ENCODE measurements at regions not wholly inside any gene's neighbourhood (a gene's known extent, or its start where the extent isn't known, plus 50 kb on each side); places are given as distances from the start of the nearest gene placed in this dataset.

DNA sequence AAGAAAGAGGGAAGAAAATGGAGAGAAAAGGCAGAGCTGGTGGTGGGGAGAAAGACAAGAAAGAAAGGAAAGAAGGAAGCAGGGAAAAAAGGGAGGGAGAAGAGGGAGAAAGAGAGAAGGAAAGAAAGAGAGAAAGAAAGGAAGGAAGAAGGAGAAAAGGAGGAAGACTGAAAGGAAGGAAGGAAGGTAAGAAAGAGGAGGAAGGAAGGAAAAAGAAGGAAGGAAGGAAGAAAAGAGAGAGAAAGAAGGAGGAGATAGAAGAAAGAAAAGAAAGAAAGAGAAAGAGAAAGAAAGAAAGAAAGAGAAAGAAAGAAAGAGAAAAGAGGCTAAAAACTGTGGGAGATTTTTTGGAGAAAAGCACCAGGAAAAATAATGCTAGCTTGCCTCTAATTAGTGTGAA lies 561.4 kb upstream of the GOT2 start:
- Mint-ChIP-seq H3K27me3 (ENCODE audit: low read depth) (no peaks in the 10 kb centered on the region), H3K36me3 (ENCODE audit: insufficient read depth in 2 of 2) (no peaks in the 10 kb centered on the region), H3K4me3 (no peak overlapping the region), H3K27ac (no peak overlapping the region), H3K9me3 (peaks cover 0 to 4% of the 10 kb centered on the region in 2 donors), H3K4me1 (ENCODE audit: low read depth) (no peaks in the 10 kb centered on the region)
- DNase-seq (no peak), ATAC-seq (replicated peaks in 1 of 2) (no peak)

DNA sequence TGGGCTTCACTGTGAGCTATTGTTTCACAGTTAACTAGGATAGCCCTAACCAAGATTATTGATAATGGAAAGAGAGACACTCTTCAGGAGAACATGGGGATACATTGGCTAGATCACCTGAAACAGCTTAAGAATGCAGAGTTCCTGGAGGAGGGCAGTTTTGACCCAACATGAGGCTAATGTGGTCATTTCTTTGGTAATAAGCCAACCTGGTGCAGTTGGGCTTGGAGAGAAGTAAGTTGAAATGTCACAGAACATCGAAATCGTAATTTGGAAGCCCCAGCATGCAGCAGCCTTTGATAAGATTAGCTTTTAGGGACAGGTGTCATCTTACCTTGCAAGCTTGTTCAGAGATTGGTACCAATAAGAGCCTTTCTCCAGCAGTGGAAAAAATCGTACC lies 556.6 kb upstream of the GOT2 start:
- Mint-ChIP-seq H3K4me3 (no peak overlapping the region), H3K36me3 (ENCODE audit: insufficient read depth in 2 of 2) (no peaks in the 10 kb centered on the region), H3K27ac (no peak overlapping the region), H3K4me1 (ENCODE audit: low read depth) (no peaks in the 10 kb centered on the region), H3K27me3 (ENCODE audit: low read depth) (no peaks in the 10 kb centered on the region), H3K9me3 (peaks cover 0 to 12% of the 10 kb centered on the region in 2 donors)
- no peak for ATAC-seq (replicated peaks in 1 of 2)
- DNase-seq: no peak

DNA sequence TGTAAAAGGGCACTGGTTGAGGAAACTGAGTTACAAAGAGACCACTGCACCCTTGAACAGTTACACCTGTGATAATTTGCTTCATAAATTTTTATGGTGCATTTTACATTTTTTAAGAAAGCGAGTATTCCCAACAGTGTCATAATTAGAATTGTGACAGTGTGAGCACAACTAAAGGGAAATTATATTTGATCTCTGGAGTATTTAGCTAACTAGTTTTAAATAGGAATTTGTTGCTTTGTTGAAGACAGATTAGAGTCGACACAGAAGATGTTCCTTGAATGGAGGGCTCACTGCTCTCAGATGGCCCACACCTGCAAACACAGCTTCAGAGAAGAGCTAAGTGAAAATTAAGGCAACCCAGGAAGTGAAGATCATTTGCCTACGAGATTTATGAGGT lies 555.0 kb upstream of the GOT2 start:
- no peak overlapping the region for H3K4me3 Mint-ChIP-seq
- no peak for DNase-seq
- no peaks in the 10 kb centered on the region for H3K27me3 Mint-ChIP-seq (ENCODE audit: low read depth)
- H3K36me3 Mint-ChIP-seq (ENCODE audit: insufficient read depth in 2 of 2): no peaks in the 10 kb centered on the region
- H3K27ac Mint-ChIP-seq: no peak overlapping the region
- H3K9me3 Mint-ChIP-seq: peaks cover 3 to 10% of the 10 kb centered on the region in 2 donors
- no peaks in the 10 kb centered on the region for H3K4me1 Mint-ChIP-seq (ENCODE audit: low read depth)
- no peak for ATAC-seq (replicated peaks in 1 of 2)

DNA sequence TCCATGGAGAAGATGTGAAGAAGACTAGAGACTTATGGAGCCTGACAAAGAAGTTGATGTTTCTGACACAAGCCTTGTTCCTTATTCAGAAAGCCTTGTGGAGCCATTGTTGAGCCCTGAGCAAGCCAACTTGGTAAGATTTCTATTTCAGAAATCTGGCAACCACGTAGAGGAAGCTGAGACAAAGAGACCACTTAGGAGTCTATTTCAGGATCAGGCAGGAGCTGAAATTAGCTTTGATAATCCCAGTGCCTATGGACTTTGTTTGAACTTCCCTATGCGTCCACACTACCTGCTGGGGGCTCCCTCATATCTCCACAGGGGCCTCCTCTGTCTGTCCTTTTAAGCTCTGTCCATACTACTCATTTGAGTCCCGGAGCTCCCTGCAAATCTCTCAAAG lies 540.0 kb upstream of the GOT2 start:
- Mint-ChIP-seq H3K36me3 (ENCODE audit: insufficient read depth in 2 of 2) (no peaks in the 10 kb centered on the region), H3K4me1 (ENCODE audit: low read depth) (no peaks in the 10 kb centered on the region), H3K27ac (no peak overlapping the region), H3K9me3 (no peaks in the 10 kb centered on the region), H3K27me3 (ENCODE audit: low read depth) (no peaks in the 10 kb centered on the region), H3K4me3 (no peak overlapping the region)
- DNase-seq: no peak
- ATAC-seq (replicated peaks in 1 of 2): no peak

DNA sequence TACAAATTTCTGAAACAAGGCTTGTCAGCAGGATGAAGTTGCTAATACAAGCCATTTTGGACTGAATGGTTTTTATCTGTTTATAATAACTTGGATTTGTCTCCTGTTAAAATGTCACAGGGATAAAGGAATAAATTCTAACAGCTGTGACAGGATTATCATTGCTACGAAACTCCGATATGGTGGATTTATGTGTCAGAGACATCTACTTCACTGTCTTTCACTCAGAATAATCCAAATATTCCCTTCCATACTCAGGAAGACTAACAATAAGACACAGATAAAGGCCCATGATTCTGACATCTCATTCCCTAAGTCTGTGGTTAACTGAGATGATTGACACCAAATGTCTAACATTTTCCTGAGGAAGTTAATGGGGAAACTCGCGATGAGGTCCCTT lies 529.8 kb upstream of the GOT2 start:
- Mint-ChIP-seq H3K9me3 (peaks cover 0 to 1% of the 10 kb centered on the region in 2 donors), H3K27ac (no peak overlapping the region), H3K36me3 (ENCODE audit: insufficient read depth in 2 of 2) (no peaks in the 10 kb centered on the region), H3K27me3 (ENCODE audit: low read depth) (peaks cover 9% of the 10 kb centered on the region), H3K4me1 (ENCODE audit: low read depth) (peaks cover 28% of the 10 kb centered on the region), H3K4me3 (no peak overlapping the region)
- DNase-seq (no peak), ATAC-seq (replicated peaks in 1 of 2) (no peak)

DNA sequence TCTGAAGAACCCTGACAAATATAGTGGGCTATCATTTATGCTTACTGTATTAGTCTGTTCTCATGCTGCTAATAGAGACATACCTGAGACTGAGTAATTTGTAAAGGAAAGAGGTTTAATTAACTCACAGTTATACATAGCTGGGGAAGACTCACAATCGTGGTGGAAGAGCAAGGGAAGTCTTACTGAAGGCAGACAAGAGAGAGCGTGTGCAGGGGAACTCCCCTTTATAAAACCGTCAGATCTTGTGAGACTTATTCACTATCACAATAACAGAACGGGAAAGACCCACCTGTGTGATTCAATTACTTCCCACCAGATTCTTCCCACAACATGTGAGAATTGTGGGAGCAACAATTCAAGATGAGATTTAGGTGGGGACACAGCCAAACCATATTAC lies 526.8 kb upstream of the GOT2 start:
- Mint-ChIP-seq H3K27me3 (ENCODE audit: low read depth) (peaks cover 6% of the 10 kb centered on the region), H3K4me3 (peak overlapping the region in 1 of 2 donors; percentile 4), H3K9me3 (peaks cover 0 to 1% of the 10 kb centered on the region in 2 donors), H3K36me3 (ENCODE audit: insufficient read depth in 2 of 2) (no peaks in the 10 kb centered on the region), H3K4me1 (ENCODE audit: low read depth) (peaks cover 36% of the 10 kb centered on the region), H3K27ac (no peak overlapping the region)
- ATAC-seq (replicated peaks in 1 of 2) (peak; percentile 48 to 61), DNase-seq (peak in 1 of 2 donors; percentile 4)

DNA sequence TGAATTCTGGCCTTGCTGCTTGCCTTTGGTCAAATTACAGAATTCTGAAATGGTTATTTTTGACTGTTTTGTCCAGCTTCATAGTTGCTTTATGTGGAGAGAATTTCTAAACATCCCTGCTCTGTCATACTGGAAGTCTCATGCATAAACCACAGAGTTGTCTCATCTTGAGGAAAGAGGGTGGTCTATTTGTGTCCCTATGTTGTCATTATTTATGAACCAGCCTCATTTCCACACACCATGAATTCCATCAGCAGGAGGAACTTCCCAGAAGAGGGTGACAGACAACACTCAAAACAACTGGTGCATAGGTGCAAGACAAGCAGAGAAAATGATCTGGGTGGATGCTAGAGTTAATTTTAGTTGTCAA lies 525.8 kb upstream of the GOT2 start:
- H3K4me1 Mint-ChIP-seq (ENCODE audit: low read depth): peaks cover 36% of the 10 kb centered on the region
- ATAC-seq (replicated peaks in 1 of 2): peak; percentile 42 to 56
- no peak for DNase-seq
- H3K4me3 Mint-ChIP-seq: peak overlapping the region; percentile 13 to 49
- no peak overlapping the region for H3K27ac Mint-ChIP-seq
- H3K9me3 Mint-ChIP-seq: peaks cover 0 to 1% of the 10 kb centered on the region in 2 donors
- H3K36me3 Mint-ChIP-seq (ENCODE audit: insufficient read depth in 2 of 2): no peaks in the 10 kb centered on the region
- H3K27me3 Mint-ChIP-seq (ENCODE audit: low read depth): no peaks in the 10 kb centered on the region

DNA sequence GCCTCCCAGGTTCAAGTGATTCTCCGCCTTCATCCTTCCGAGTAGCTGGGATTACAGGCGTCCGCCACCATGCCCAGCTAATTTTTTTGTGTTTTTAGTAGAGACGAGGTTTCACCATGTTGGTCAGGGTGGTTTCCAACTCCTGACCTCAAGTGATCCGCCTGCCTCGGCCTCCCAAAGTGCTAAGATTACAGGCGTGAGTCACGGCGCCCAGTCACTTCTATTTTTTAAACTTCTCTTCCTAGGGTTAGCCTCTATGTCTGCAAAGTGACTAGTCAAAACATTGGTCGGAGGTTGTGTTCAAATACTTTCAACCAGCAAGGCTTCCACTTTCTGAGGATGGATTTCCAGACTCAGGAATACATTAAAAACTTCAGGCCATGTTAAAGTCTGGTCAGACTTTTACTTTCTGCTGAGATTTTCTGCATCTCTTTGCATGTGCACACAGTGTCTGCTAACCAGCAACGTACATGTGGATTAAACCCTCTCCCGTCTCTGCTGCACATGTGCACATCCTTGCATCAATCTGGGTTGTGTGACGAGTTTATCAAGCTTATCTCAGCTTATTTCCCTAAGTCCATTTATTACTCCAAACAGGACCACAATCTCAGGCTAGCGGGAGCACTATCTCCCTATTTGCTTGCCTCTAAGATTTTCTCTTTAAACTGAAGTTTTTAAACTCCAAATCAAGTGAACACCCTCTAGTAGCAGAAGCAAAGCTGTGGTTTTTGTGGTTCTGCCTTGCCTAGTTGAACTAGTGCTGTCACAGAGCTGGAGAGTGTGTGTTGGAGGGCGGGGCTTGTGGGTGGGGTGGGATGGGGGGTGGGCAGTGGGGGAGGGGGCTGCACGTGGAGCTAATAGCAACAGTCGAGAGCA lies 525.2 kb upstream of the GOT2 start:
- H3K4me1 Mint-ChIP-seq (ENCODE audit: low read depth): peaks cover 36% of the 10 kb centered on the region
- peak overlapping the region; percentile 69 to 72 for H3K4me3 Mint-ChIP-seq
- no peaks in the 10 kb centered on the region for H3K27me3 Mint-ChIP-seq (ENCODE audit: low read depth)
- ATAC-seq (replicated peaks in 1 of 2) (peak; percentile 84), DNase-seq (peak; percentile 28 to 61)
- H3K27ac Mint-ChIP-seq: no peak overlapping the region
- no peaks in the 10 kb centered on the region for H3K36me3 Mint-ChIP-seq (ENCODE audit: insufficient read depth in 2 of 2)
- H3K9me3 Mint-ChIP-seq: peaks cover 0 to 3% of the 10 kb centered on the region in 2 donors

DNA sequence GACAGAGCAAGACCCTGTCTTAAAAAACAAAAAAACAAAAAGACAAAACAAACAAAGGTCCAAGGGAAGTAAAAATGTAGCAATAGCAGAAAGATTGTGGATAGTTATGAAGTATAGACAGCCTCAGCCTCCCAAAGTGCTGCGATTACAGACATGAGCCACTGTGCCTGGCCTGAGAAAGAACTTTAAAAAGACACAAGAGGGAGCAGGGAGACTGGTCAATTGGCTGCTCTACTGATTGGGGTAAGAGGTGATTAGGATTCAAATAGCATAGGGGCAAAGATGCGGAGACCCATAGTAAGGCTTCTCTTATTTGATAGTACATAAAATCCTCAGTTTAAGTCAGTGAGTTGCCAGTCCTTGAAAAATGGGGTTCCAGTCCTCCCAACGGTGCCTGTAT lies 518.2 kb upstream of the GOT2 start:
- H3K27me3 Mint-ChIP-seq (ENCODE audit: low read depth): no peaks in the 10 kb centered on the region
- no peak overlapping the region for H3K27ac Mint-ChIP-seq
- H3K4me3 Mint-ChIP-seq: no peak overlapping the region
- no peak for ATAC-seq (replicated peaks in 1 of 2)
- peaks cover 0 to 4% of the 10 kb centered on the region in 2 donors for H3K9me3 Mint-ChIP-seq
- H3K4me1 Mint-ChIP-seq (ENCODE audit: low read depth): no peaks in the 10 kb centered on the region
- no peaks in the 10 kb centered on the region for H3K36me3 Mint-ChIP-seq (ENCODE audit: insufficient read depth in 2 of 2)
- no peak for DNase-seq

DNA sequence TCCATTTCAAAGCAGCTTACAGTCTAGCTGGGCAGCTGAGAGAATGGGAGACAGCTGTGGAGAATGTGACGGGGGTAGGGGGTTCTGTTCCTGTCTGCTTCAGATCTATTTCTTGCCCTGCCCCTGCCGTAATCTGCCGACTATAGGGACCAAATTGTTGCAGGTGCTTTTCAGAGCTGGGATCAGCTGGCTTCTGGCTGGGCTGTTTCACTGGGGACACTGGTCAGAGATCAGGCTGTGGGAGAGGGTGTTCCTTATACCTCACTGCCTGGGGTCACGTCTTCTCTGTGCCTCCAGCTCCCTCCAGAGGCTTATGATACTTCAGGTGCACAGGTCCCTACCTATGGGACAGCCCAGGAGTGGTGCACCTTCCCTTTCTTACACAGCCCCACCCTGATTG lies 514.9 kb upstream of the GOT2 start:
- no peak for ATAC-seq (replicated peaks in 1 of 2)
- no peak for DNase-seq

DNA sequence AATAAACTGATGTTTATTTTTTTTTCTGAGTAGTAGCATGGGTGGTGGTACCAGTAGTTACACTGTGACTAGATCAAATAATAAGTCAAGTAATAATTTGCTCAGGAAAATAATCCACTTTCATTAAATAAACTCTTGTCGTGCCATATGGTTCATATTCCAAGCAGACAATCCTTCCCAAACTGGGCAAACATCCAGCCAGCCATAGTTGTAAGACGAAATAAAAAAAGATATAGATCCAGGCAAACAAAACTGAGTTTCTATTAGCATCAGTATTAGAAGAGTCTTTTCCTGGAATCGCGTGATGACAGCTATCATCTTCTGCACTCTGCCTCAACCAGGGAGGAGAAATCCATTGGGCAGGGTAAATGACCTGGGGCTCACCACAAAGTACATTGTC lies 508.4 kb upstream of the GOT2 start:
- Mint-ChIP-seq H3K4me1 (ENCODE audit: low read depth) (no peaks in the 10 kb centered on the region), H3K9me3 (peaks cover 0 to 1% of the 10 kb centered on the region in 2 donors), H3K27me3 (ENCODE audit: low read depth) (no peaks in the 10 kb centered on the region), H3K4me3 (no peak overlapping the region), H3K27ac (no peak overlapping the region), H3K36me3 (ENCODE audit: insufficient read depth in 2 of 2) (no peaks in the 10 kb centered on the region)
- ATAC-seq (replicated peaks in 1 of 2) (no peak), DNase-seq (no peak)

More for the DNA sequence above, 514.9 kb upstream of the GOT2 start:
- Mint-ChIP-seq H3K27me3 (ENCODE audit: low read depth) (no peaks in the 10 kb centered on the region), H3K36me3 (ENCODE audit: insufficient read depth in 2 of 2) (no peaks in the 10 kb centered on the region), H3K27ac (no peak overlapping the region), H3K9me3 (peaks cover 0 to 1% of the 10 kb centered on the region in 2 donors), H3K4me1 (ENCODE audit: low read depth) (no peaks in the 10 kb centered on the region), H3K4me3 (no peak overlapping the region)

DNA sequence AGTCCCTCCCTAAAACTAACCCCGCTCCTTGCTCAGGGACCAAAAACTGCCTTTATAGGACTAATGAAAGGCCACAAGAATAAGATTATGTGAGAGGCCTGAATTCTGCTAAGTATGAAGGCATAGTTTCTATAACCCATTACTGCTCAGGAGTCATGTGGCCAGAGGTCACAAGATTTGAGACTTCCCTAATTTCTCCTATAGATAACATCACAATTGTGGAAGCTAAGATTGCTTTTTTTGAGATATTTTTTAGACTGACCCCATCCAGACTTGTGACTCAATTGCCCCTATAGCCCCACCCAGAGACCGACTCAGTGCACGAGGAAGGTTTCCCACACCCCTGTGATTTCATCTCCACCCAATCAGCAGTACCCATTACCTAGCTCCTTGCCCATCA lies 504.1 kb upstream of the GOT2 start:
- H3K4me3 Mint-ChIP-seq: no peak overlapping the region
- H3K9me3 Mint-ChIP-seq: no peaks in the 10 kb centered on the region
- ATAC-seq (replicated peaks in 1 of 2) (no peak), DNase-seq (no peak)
- no peaks in the 10 kb centered on the region for H3K36me3 Mint-ChIP-seq (ENCODE audit: insufficient read depth in 2 of 2)
- no peaks in the 10 kb centered on the region for H3K4me1 Mint-ChIP-seq (ENCODE audit: low read depth)
- no peak overlapping the region for H3K27ac Mint-ChIP-seq
- no peaks in the 10 kb centered on the region for H3K27me3 Mint-ChIP-seq (ENCODE audit: low read depth)

DNA sequence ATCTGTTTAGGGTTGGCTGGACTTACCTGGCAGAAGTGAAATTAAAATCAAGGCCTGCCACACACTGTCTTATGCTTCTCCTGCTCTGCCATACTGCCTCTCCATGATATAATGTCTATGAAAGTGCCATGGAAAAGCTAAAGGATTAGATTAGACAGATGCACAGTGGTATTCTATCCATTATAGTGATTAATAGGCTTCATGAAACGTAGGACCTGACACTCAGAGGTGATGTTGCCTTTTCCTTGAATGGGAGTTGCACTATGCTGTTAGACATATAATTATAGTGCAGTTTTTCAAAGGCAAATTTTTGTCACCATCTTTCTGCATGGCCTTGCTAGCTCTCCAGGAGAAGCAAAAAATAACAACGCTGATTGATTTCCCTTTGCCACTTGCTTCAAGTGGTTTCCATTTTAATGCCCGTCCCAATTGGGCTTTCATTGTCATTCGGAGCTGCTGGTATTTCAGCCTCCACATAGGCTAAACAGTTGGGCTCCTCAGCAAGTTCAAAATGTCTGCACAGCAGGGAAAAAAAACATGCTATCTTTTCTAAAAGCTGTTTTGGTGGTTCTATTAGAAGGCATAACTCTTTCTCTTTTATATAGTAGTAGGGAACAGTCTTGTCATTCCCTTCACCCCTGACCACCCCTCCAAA lies 502.8 kb upstream of the GOT2 start:
- ATAC-seq (replicated peaks in 1 of 2): no peak
- H3K36me3 Mint-ChIP-seq (ENCODE audit: insufficient read depth in 2 of 2): no peaks in the 10 kb centered on the region
- H3K4me1 Mint-ChIP-seq (ENCODE audit: low read depth): no peaks in the 10 kb centered on the region
- no peak overlapping the region for H3K27ac Mint-ChIP-seq
- no peaks in the 10 kb centered on the region for H3K9me3 Mint-ChIP-seq
- DNase-seq: no peak
- H3K4me3 Mint-ChIP-seq: no peak overlapping the region
- no peaks in the 10 kb centered on the region for H3K27me3 Mint-ChIP-seq (ENCODE audit: low read depth)

Data from activated T-cell treated with anti-CD3 and anti-CD28 coated beads, Interleukin-2, amount 50 U/mL, for 72 hours (primary cell).